SK-N-SH (cell line): ENCODE measurements at regions not wholly inside any gene's neighbourhood (a gene's known extent, or its start where the extent isn't known, plus 50 kb on each side); places are given as distances from the start of the nearest gene placed in this dataset.
A peak's percentile ranks its signal among the peaks of the same experiment; 100 is the strongest.

Experiments used
- CTCF ChIA-PET: fragments of 300-600, 350-600 bp; formaldehyde crosslinking; extraction: SDS; loops from one replicate; lab custom pipeline; 2021; lab: Yijun Ruan, JAX
- POLR2A ChIA-PET: fragments of 350-600 bp; sonication (Branson Sonifier 250); formaldehyde crosslinking; extraction: SDS; loops from one replicate; lab custom pipeline; 2020; ENCODE audit warnings: antibody characterized with exemption, inconsistent platforms; lab: Yijun Ruan, JAX
- DNase-seq: peaks from one replicate; pipeline ENCODE4 v3.0.0; 2012
- H2AFZ ChIP-seq: fragments of 200-600 bp; sonication (generic); 2 replicates; pipeline ENCODE4 v1.8.1; 2016; ENCODE audit warnings: antibody characterized with exemption, mild to moderate bottlenecking, low read depth
- H3F3A ChIP-seq: fragments of 200-600 bp; sonication (generic); replicated peaks from 2 replicates; pipeline ENCODE3; 2016; ENCODE audit warnings: antibody characterized with exemption, mild to moderate bottlenecking; ENCODE audit not compliant: insufficient read depth
- H3K27ac ChIP-seq, 2 experiments: fragments of 200-500 bp in 1 of 2; fragments of 200-600 bp in 1 of 2; sonication (Bioruptor generic) in 1 of 2; sonication (generic), shearing (Covaris generic) in 1 of 2; 2 replicates each; pipeline versions ENCODE4 v1.5.1 to v1.6.1; 2014 to 2016; ENCODE audit warnings: low read depth in 2 of 2, inconsistent platforms in 1 of 2, low read length in 1 of 2, mild to moderate bottlenecking in 1 of 2, mixed read lengths in 1 of 2
- H3K27me3 ChIP-seq: fragments of 200-600 bp; sonication (generic), shearing (Covaris generic); 2 replicates; pipeline ENCODE4 v1.6.1; 2016; ENCODE audit warnings: mixed run types; ENCODE audit not compliant: insufficient read depth
- H3K36me3 ChIP-seq, 2 experiments: fragments of 200-500 bp in 1 of 2; fragments of 200-600 bp in 1 of 2; sonication (Bioruptor generic) in 1 of 2; sonication (generic) in 1 of 2; replicated peaks in 1 of 2; 2 replicates each; pipeline versions ENCODE3 to v1.5.1; 2014 to 2016; ENCODE audit warnings: low read length in 1 of 2, mild to moderate bottlenecking in 1 of 2; ENCODE audit not compliant: insufficient read depth in 2 of 2, control insufficient read depth in 1 of 2
- H3K4me1 ChIP-seq, 2 experiments: fragments of 200-500 bp in 1 of 2; fragments of 200-600 bp in 1 of 2; sonication (Bioruptor generic) in 1 of 2; sonication (generic), shearing (Covaris generic) in 1 of 2; 2 replicates each; pipeline versions ENCODE4 v1.5.1 to v1.6.1; 2014 to 2016; ENCODE audit warnings: low read depth in 1 of 2, low read length in 1 of 2, mixed run types in 1 of 2; ENCODE audit not compliant: insufficient read depth in 2 of 2, control insufficient read depth in 1 of 2
- H3K4me2 ChIP-seq: fragments of 200-600 bp; sonication (generic), shearing (Covaris generic); 2 replicates; pipeline ENCODE4 v1.6.1; 2017; ENCODE audit warnings: mixed run types
- H3K4me3 ChIP-seq, 2 experiments: fragments of 200-500 bp in 1 of 2; fragments of 200-600 bp in 1 of 2; sonication (Bioruptor generic) in 1 of 2; sonication (generic), shearing (Covaris generic) in 1 of 2; 2 replicates each; pipeline versions ENCODE4 v1.5.1 to v1.8.1; 2014 to 2016; ENCODE audit warnings: low read depth in 2 of 2, inconsistent platforms in 1 of 2, low read length in 1 of 2, mild to moderate bottlenecking in 1 of 2, mixed read lengths in 1 of 2, moderate library complexity in 1 of 2
- H3K79me2 ChIP-seq: fragments of 200-600 bp; sonication (generic); 2 replicates; pipeline ENCODE4 v1.8.1; 2017; ENCODE audit warnings: mild to moderate bottlenecking; ENCODE audit not compliant: insufficient read depth
- H3K9ac ChIP-seq: fragments of 200-600 bp; sonication (generic); 2 replicates; pipeline ENCODE4 v1.6.1; 2017; ENCODE audit warnings: mixed run types
- H3K9me2 ChIP-seq: fragments of 200-600 bp; sonication (generic); 2 replicates; pipeline ENCODE4 v1.6.1; 2017; ENCODE audit warnings: mixed run types
- H3K9me3 ChIP-seq: fragments of 200-600 bp; sonication (generic); 2 replicates; pipeline ENCODE4 v1.6.1; 2017; ENCODE audit warnings: mixed run types, mild to moderate bottlenecking, moderate library complexity
- H4K20me1 ChIP-seq: fragments of 200-600 bp; sonication (generic); 2 replicates; pipeline ENCODE4 v1.6.1; 2017; ENCODE audit warnings: mild to moderate bottlenecking, mixed run types; ENCODE audit not compliant: insufficient read depth
- CHD2 ChIP-seq: fragments of 150-350 bp; IDR thresholded peaks from 2 replicates; pipeline ENCODE4 v1.6.1; 2018; ENCODE audit warnings: low read length; ENCODE audit not compliant: partially characterized antibody
- ELF1 ChIP-seq: IDR thresholded peaks from 2 replicates; pipeline ENCODE4 v1.4.0; 2012
- EP300 ChIP-seq, 2 experiments: IDR thresholded peaks; 2 replicates each; pipeline versions ENCODE4 v1.4.0 to v1.6.1; 2012; ENCODE audit warnings: borderline replicate concordance in 1 of 2, low read depth in 1 of 2, low read length in 1 of 2
- FOSL2 ChIP-seq: IDR thresholded peaks from 2 replicates; pipeline ENCODE4 v1.4.0; 2012; ENCODE audit warnings: low read depth, mild to moderate bottlenecking, moderate library complexity, borderline replicate concordance
- FOXJ3 ChIP-seq: sonication (generic); formaldehyde crosslinking; IDR thresholded peaks from 2 replicates; pipeline ENCODE4 v1.5.1; 2020; ENCODE audit warnings: mild to moderate bottlenecking, missing genetic modification reagents
- JUND ChIP-seq: IDR thresholded peaks from 2 replicates; pipeline ENCODE4 v1.4.0; 2012
- MXI1 ChIP-seq: IDR thresholded peaks from 2 replicates; pipeline ENCODE4 v1.6.1; 2012; ENCODE audit warnings: mild to moderate bottlenecking, low read depth, low read length, improper control_type of control experiment
- NRF1 ChIP-seq: IDR thresholded peaks from 2 replicates; pipeline ENCODE4 v1.6.1; 2012; ENCODE audit warnings: low read depth, mild to moderate bottlenecking, low read length
- RFX5 ChIP-seq: IDR thresholded peaks from 2 replicates; pipeline ENCODE4 v1.6.1; 2012; ENCODE audit warnings: mild to moderate bottlenecking, improper control_type of control experiment, low read length
- RXRA ChIP-seq: IDR thresholded peaks from 2 replicates; pipeline ENCODE4 v1.4.0; 2012; ENCODE audit warnings: low read depth, mild to moderate bottlenecking, borderline replicate concordance
- TAF1 ChIP-seq: IDR thresholded peaks from 2 replicates; pipeline ENCODE4 v1.6.1; 2012; ENCODE audit warnings: low read depth, mild to moderate bottlenecking, low read length, moderate library complexity, borderline replicate concordance
- TCF12 ChIP-seq: IDR thresholded peaks from 2 replicates; pipeline ENCODE4 v1.4.0; 2012
- TEAD4 ChIP-seq: IDR thresholded peaks from 2 replicates; pipeline ENCODE4 v1.4.0; 2012; ENCODE audit warnings: mild to moderate bottlenecking, borderline replicate concordance; ENCODE audit not compliant: insufficient read depth
- USF2 ChIP-seq: fragments of 150-350 bp; IDR thresholded peaks from 2 replicates; pipeline ENCODE4 v1.6.1; 2017; ENCODE audit warnings: antibody characterized with exemption, low read length, low read depth, borderline replicate concordance
- WGBS: methylation state at CpG from one replicate; pipeline ENCODE4 v1.1.6; 2017; ENCODE audit warnings: low lambda C conversion rate; 5-methylcytosine and 5-hydroxymethylcytosine counted together

DNA sequence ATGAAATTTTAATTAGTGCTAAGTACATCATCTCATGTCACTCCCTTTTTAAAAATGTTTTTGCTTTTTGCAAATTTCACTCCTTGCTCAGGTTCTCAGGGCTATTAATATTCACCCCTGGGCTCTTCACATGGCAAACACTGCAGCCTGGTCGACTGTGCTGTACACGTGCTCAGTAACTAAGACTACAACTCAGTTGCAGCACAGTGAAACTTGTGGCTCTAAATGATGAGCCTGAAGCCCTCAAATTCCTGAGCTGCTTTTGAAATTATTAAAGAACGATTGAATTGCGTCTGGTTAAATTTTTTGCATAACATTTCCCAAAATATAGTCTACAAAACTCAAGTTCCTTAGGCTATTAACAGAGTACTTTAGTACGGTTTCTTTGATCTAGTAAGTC, 159.3 kb upstream of the C2CD4B start:
- no peak overlapping the region for H3K4me3 ChIP-seq
- H3K4me2 ChIP-seq, result no peak overlapping the region
- 82% methylated on average over 5 of the region's 5 CpGs for WGBS
- no peaks in the 10 kb centered on the region for H4K20me1 ChIP-seq
- H3K27ac ChIP-seq, result no peak overlapping the region
- no peaks in the 10 kb centered on the region for H3K9me3 ChIP-seq
- H3K9ac ChIP-seq, result no peak overlapping the region
- no peaks in the 10 kb centered on the region for H3F3A ChIP-seq
- no peak overlapping the region for H2AFZ ChIP-seq
- no peaks in the 10 kb centered on the region for H3K9me2 ChIP-seq
- H3K27me3 ChIP-seq, result no peaks in the 10 kb centered on the region
- peaks cover 0 to 29% of the 10 kb centered on the region in 2 experiments; a peak in 2 of 4 replicates for H3K4me1 ChIP-seq
- CTCF ChIA-PET, result interaction anchor here (2.5 kb wide), 1 partner anchor 17 kb away, joined by 16 read pairs; no protein-coding TSS in a partner anchor
- POLR2A ChIA-PET, result no interaction called here
- H3K79me2 ChIP-seq, result no peaks in the 10 kb centered on the region
- H3K36me3 ChIP-seq, result no peaks in the 10 kb centered on the region
- TF ChIP-seq FOSL2, result no peak
- TF ChIP-seq TAF1, result no peak
- no peak for TF ChIP-seq RXRA
- TF ChIP-seq, all 33 proteins: peak for 0
- no peak for DNase-seq

- DNase-seq, result no peak
- H3F3A ChIP-seq, result no peaks in the 10 kb centered on the region
- peak overlapping the region in 1 of 2 experiments; percentile 90; a peak in 2 of 4 replicates for H3K27ac ChIP-seq
- H3K4me1 ChIP-seq, result peaks cover 0 to 22% of the 10 kb centered on the region in 2 experiments; a peak in 2 of 4 replicates
- no peaks in the 10 kb centered on the region for H3K79me2 ChIP-seq
- H4K20me1 ChIP-seq, result no peaks in the 10 kb centered on the region
- H3K9me2 ChIP-seq, result no peaks in the 10 kb centered on the region
- TF ChIP-seq USF2 (no peak), TCF12 (no peak), RXRA (no peak), RFX5 (no peak), EP300 (IDR thresholded peaks at IDR 0.05; ENCODE audit: borderline replicate concordance in 1 of 2, low read depth in 1 of 2, low read length in 1 of 2) (no peak), TEAD4 (no peak), CHD2 (no peak), NRF1 (no peak), JUND (no peak), ELF1 (no peak), MXI1 (no peak), FOXJ3 (no peak)
- TF ChIP-seq, all 33 proteins: peak for 0
- Histone ChIP-seq H2AFZ (no peak overlapping the region), H3K4me2 (no peak overlapping the region), H3K9me3 (no peaks in the 10 kb centered on the region), H3K27me3 (no peaks in the 10 kb centered on the region), H3K9ac (no peak overlapping the region), H3K36me3 (no peaks in the 10 kb centered on the region), H3K4me3 (no peak overlapping the region)
- WGBS, result 95% methylated on average over 7 of the region's 7 CpGs
- POLR2A ChIA-PET, result no interaction called here
- CTCF ChIA-PET, result interaction anchor here (0.7 to 1.1 kb wide), 4 partner anchors 19 to 25 kb away, joined by 3 to 4 read pairs (median 3); no protein-coding TSS in a partner anchor
Observed at GRCh38 chr15:62325597-62325996, 160.5 kb upstream of the C2CD4B start.
